ENCODE measurements at regions not wholly inside any gene's neighbourhood (a gene's known extent, or its start where the extent isn't known, plus 50 kb on each side); places are given as distances from the start of the nearest gene placed in this dataset.

DNA sequence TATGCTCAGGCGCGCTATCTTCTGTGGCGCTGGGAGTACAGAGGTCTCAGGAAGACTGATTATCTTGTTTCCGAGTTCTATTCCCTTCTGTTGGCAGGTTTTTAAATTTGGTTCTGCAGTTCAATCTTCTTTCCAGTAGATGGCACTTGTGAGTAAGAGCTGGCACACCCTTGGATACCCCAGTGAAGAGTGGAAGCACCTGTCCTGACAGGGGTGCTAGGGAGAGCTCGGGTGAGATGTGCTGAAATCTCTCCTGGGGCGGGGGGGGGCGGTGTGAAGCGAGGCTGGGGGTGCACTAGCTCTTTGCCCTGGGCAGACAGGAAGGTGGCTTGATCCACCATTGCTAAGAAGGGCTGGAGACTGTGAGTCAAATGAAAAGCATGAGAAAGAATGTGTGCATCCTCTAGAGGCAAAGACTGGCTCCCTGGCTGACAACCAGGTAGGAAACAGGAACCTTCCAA is 679.9 kb upstream of the CCDC179 start:
- TF ChIP-seq EP300 (IDR thresholded peaks at IDR 0.05) = no peak
- TF ChIP-seq, protein P1, sequence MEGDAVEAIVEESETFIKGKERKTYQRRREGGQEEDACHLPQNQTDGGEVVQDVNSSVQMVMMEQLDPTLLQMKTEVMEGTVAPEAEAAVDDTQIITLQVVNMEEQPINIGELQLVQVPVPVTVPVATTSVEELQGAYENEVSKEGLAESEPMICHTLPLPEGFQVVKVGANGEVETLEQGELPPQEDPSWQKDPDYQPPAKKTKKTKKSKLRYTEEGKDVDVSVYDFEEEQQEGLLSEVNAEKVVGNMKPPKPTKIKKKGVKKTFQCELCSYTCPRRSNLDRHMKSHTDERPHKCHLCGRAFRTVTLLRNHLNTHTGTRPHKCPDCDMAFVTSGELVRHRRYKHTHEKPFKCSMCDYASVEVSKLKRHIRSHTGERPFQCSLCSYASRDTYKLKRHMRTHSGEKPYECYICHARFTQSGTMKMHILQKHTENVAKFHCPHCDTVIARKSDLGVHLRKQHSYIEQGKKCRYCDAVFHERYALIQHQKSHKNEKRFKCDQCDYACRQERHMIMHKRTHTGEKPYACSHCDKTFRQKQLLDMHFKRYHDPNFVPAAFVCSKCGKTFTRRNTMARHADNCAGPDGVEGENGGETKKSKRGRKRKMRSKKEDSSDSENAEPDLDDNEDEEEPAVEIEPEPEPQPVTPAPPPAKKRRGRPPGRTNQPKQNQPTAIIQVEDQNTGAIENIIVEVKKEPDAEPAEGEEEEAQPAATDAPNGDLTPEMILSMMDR (IDR thresholded peaks at IDR 0.05) = peak in 5 of 7 experiments; percentile 46 to 67 (median 59)

Data from stomach (tissue), 4 donors.